HCT116 (cell line): ENCODE measurements at regions not wholly inside any gene's neighbourhood (a gene's known extent, or its start where the extent isn't known, plus 50 kb on each side); places are given as distances from the start of the nearest gene placed in this dataset.
A peak's percentile ranks its signal among the peaks of the same experiment; 100 is the strongest.

Experiments used
- ATAC-seq: fragments of 200-7000 bp; cut with Tn5 transposase; 2 replicates; pipeline ENCODE4 v1.9.1; 2020; ENCODE audit warnings: mild to moderate bottlenecking, moderate library complexity
- BruUV-seq: library from RNA; stranded (reverse); fragments of 400-500 nt; replicated peaks from 2 replicates; lab custom pipeline; 2021; lab: Mats Ljungman, UMichigan
- CTCF ChIA-PET: fragments of 300-600 bp; sonication (Branson Sonifier 250); formaldehyde crosslinking; loops from one replicate; lab custom pipeline; 2021; ENCODE audit warnings: antibody characterized with exemption; lab: Charles Lee
- POLR2A ChIA-PET: fragments of 300-600, 350-600 bp; sonication (Branson Sonifier 250); formaldehyde crosslinking; loops from one replicate; lab custom pipeline; 2021; ENCODE audit warnings: antibody characterized with exemption; lab: Charles Lee
- RAD21 ChIA-PET, 2 experiments: fragments of 300-600 bp; sonication (Branson Sonifier 250); formaldehyde crosslinking; loops; one replicate each; lab custom pipeline; 2023; ENCODE audit warnings: low total read pairs in 2 of 2; ENCODE audit not compliant: uncharacterized antibody in 2 of 2, unreplicated experiment in 2 of 2, low non-redundant PET in 1 of 2; lab: Charles Lee
- DNase-seq: peaks from one replicate; pipeline ENCODE4 v3.0.0-alpha.2; 2010; ENCODE audit warnings: low read depth, low spot score
- H2AFZ ChIP-seq: fragments of 200-600 bp; shearing (Covaris generic), sonication (generic); 2 replicates; pipeline ENCODE4 v1.6.1; 2017; ENCODE audit warnings: low read depth, mixed run types, mixed read lengths, antibody characterized with exemption, low read length; ENCODE audit not compliant: poor library complexity, severe bottlenecking
- H3K27ac ChIP-seq: 2 replicates; pipeline ENCODE4 v1.5.1; 2012; ENCODE audit warnings: low read depth, low read length
- H3K27me3 ChIP-seq: fragments of 200-600 bp; sonication (generic); 2 replicates; pipeline ENCODE4 v1.6.1; 2016; ENCODE audit warnings: mixed run types, low read length, mixed read lengths; ENCODE audit not compliant: insufficient read depth
- H3K36me3 ChIP-seq, 2 experiments: fragments of 200-500 bp in 1 of 2; fragments of 200-600 bp in 1 of 2; sonication (Bioruptor generic) in 1 of 2; sonication (generic) in 1 of 2; 2 replicates each; pipeline versions ENCODE4 v1.5.1 to v1.6.1; 2014 to 2016; ENCODE audit warnings: low read length in 2 of 2, inconsistent platforms in 1 of 2, mixed read lengths in 1 of 2, mixed run types in 1 of 2; ENCODE audit not compliant: insufficient read depth in 2 of 2, control insufficient read depth in 1 of 2
- H3K4me1 ChIP-seq, 2 experiments: fragments of 200-600 bp in 1 of 2; sonication (generic) in 1 of 2; 2 replicates each; pipeline versions ENCODE4 v1.5.1 to v1.6.1; 2012 to 2017; ENCODE audit warnings: low read length in 2 of 2, inconsistent platforms in 1 of 2, mild to moderate bottlenecking in 1 of 2, mixed read lengths in 1 of 2, mixed run types in 1 of 2, moderate library complexity in 1 of 2; ENCODE audit not compliant: insufficient read depth in 2 of 2, control insufficient read depth in 1 of 2
- H3K4me2 ChIP-seq: fragments of 200-600 bp; sonication (generic); 2 replicates; pipeline ENCODE4 v1.6.1; 2017; ENCODE audit warnings: mixed run types, low read length, mixed read lengths
- H3K4me3 ChIP-seq, 2 experiments: fragments of 200-600 bp in 1 of 2; sonication (generic) in 1 of 2; replicated peaks in 1 of 2; 2 replicates each; pipeline ENCODE4 v1.5.1; 2011 to 2016; ENCODE audit warnings: low read length in 2 of 2, control low read depth in 1 of 2, low read depth in 1 of 2, mild to moderate bottlenecking in 1 of 2, mixed read lengths in 1 of 2, mixed run types in 1 of 2
- H3K79me2 ChIP-seq: fragments of 200-600 bp; sonication (generic); 2 replicates; pipeline ENCODE4 v1.6.1; 2017; ENCODE audit warnings: mild to moderate bottlenecking, mixed run types, low read length, moderate library complexity, mixed read lengths; ENCODE audit not compliant: insufficient read depth
- H3K9ac ChIP-seq: fragments of 200-600 bp; sonication (generic); 2 replicates; pipeline ENCODE4 v1.6.1; 2016; ENCODE audit warnings: low read length, mixed read lengths
- H3K9me2 ChIP-seq: fragments of 200-600 bp; sonication (generic), shearing (Covaris generic); 2 replicates; pipeline ENCODE4 v1.6.1; 2017; ENCODE audit warnings: mixed run types, mild to moderate bottlenecking, moderate library complexity; ENCODE audit not compliant: insufficient read depth
- H3K9me3 ChIP-seq, 2 experiments: fragments of 200-500 bp in 1 of 2; fragments of 200-600 bp in 1 of 2; sonication (Bioruptor generic) in 1 of 2; sonication (generic) in 1 of 2; 2 replicates each; pipeline ENCODE4 v1.6.1; 2014 to 2017; ENCODE audit warnings: low read length in 2 of 2, mixed read lengths in 2 of 2, inconsistent platforms in 1 of 2, low read depth in 1 of 2, mild to moderate bottlenecking in 1 of 2, mixed run types in 1 of 2, moderate library complexity in 1 of 2; ENCODE audit not compliant: control insufficient read depth in 1 of 2, insufficient read depth in 1 of 2
- H4K20me1 ChIP-seq: fragments of 200-600 bp; sonication (generic), shearing (Covaris generic); 2 replicates; pipeline ENCODE4 v1.6.1; 2017; ENCODE audit warnings: mixed run types, mild to moderate bottlenecking, moderate library complexity; ENCODE audit not compliant: insufficient read depth
- EZH2phosphoT487 ChIP-seq: fragments of 200-600 bp; IDR thresholded peaks from 2 replicates; pipeline ENCODE4 v1.6.1; 2018; ENCODE audit warnings: antibody characterized with exemption, borderline replicate concordance
- FOSL1 ChIP-seq: IDR thresholded peaks from 2 replicates; pipeline ENCODE4 v1.6.1; 2012; ENCODE audit warnings: low read depth
- JUND ChIP-seq: IDR thresholded peaks from 2 replicates; pipeline ENCODE4 v1.6.1; 2012
- POLR2AphosphoS5 ChIP-seq: IDR thresholded peaks from 2 replicates; pipeline ENCODE4 v1.6.1; 2011; ENCODE audit warnings: mild to moderate bottlenecking, low read depth, low read length, moderate library complexity
- RAD21 ChIP-seq: IDR thresholded peaks from 2 replicates; pipeline ENCODE4 v1.6.1; 2012; ENCODE audit warnings: low read depth, mild to moderate bottlenecking
- SIN3A ChIP-seq: IDR thresholded peaks from 2 replicates; pipeline ENCODE4 v1.6.1; 2012; ENCODE audit warnings: low read depth
- YY1 ChIP-seq: IDR thresholded peaks from 2 replicates; pipeline ENCODE4 v1.6.1; 2011; ENCODE audit warnings: low read length, low read depth, moderate library complexity, mild to moderate bottlenecking; ENCODE audit not compliant: insufficient replicate concordance; ENCODE audit errors: extremely low read depth
- ZFX ChIP-seq: fragments of 450-650 bp; IDR thresholded peaks from 2 replicates; pipeline ENCODE4 v1.6.1; 2017
- ZNF274 ChIP-seq: fragments of 200-500 bp; sonication (Bioruptor generic); IDR thresholded peaks from 2 replicates; pipeline ENCODE4 v1.6.1; 2014; ENCODE audit warnings: mild to moderate bottlenecking, low read depth, low read length, inconsistent platforms
- intact Hi-C: fragments of 100-400 bp; cut with micrococcal nuclease; formaldehyde crosslinking; loops from 2 replicates; pipeline ENCODE4 v1.10.0; 2022

DNA sequence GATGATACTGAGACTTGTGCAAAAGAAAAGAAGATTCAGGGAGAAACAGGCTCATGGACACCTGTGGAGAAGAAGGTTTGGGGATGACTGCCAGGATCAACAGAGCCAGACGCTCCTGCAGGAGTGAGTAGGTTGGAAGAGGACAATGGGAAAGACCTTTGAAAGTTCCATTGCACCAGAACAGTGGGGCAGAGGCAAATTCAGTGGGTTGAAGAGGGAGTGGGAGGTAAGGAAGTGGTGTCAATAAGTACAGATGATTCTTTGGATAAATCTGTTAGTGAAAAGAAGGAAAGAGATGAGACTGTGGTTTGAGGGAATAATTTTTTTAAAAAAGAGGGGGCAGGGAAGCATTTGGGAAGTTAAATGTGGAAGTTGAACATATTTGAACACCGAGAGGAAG lies 212.8 kb downstream of the SOX9 start:
- Histone ChIP-seq H2AFZ (no peak overlapping the region), H3K9me3 (no peaks in the 10 kb centered on the region), H4K20me1 (no peaks in the 10 kb centered on the region), H3K27ac (no peak overlapping the region), H3K36me3 (no peaks in the 10 kb centered on the region), H3K9ac (no peak overlapping the region), H3K4me1 (peaks cover 14 to 15% of the 10 kb centered on the region in 2 experiments), H3K27me3 (no peaks in the 10 kb centered on the region), H3K79me2 (no peaks in the 10 kb centered on the region), H3K9me2 (no peaks in the 10 kb centered on the region), H3K4me3 (no peak overlapping the region), H3K4me2 (no peak overlapping the region)
- POLR2A ChIA-PET: no interaction called here
- ATAC-seq: no peak
- no peak for TF ChIP-seq POLR2AphosphoS5
- TF ChIP-seq EZH2phosphoT487: no peak
- no TSS peak for BruUV-seq
- CTCF ChIA-PET: no interaction called here
- DNase-seq: no peak
- RAD21 ChIA-PET: no interaction called here
- intact Hi-C loops: no loop called here

DNA sequence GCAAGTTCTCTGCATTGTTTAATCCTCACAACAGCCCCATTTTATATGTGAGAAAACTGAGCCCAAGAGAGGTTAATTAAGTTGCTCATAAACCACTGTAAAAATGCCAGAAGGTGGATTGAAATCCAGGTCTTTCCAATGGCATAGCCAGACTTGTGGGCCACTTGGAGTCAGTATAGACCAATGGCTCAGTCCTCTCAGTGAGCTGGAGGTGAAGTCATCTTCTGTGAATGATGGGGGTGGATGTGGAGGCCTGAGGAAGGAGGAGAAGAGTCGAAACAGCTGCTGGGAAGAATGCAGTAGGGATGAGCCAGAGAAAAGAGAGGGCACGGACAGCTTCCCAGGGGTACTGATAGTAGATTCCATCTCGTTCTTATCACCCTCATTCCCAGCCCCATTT lies 213.4 kb downstream of the SOX9 start:
- no peaks in the 10 kb centered on the region for H3K9me2 ChIP-seq
- no peak overlapping the region for H3K4me2 ChIP-seq
- H3K27ac ChIP-seq: no peak overlapping the region
- H3K9me3 ChIP-seq: no peaks in the 10 kb centered on the region
- ATAC-seq: no peak
- BruUV-seq: no TSS peak
- TF ChIP-seq JUND: no peak
- TF ChIP-seq ZNF274: no peak
- TF ChIP-seq RAD21: peak; percentile 24; the same call in 1 of the 2 replicates
- no peak for TF ChIP-seq SIN3A
- TF ChIP-seq YY1: no peak
- TF ChIP-seq ZFX: no peak
- TF ChIP-seq FOSL1: no peak
- H3K4me3 ChIP-seq: no peak overlapping the region
- H3K36me3 ChIP-seq: no peaks in the 10 kb centered on the region
- H3K27me3 ChIP-seq: no peaks in the 10 kb centered on the region
- POLR2A ChIA-PET: no interaction called here
- H4K20me1 ChIP-seq: no peaks in the 10 kb centered on the region
- H3K9ac ChIP-seq: no peak overlapping the region
- RAD21 ChIA-PET: no interaction called here
- H2AFZ ChIP-seq: no peak overlapping the region
- CTCF ChIA-PET: no interaction called here
- no peak for DNase-seq
- peaks cover 20 to 21% of the 10 kb centered on the region in 2 experiments for H3K4me1 ChIP-seq
- intact Hi-C loops: no loop called here
- no peaks in the 10 kb centered on the region for H3K79me2 ChIP-seq
